ENCODE measurements at regions not wholly inside any gene's neighbourhood (a gene's known extent, or its start where the extent isn't known, plus 50 kb on each side); places are given as distances from the start of the nearest gene placed in this dataset.

- Histone ChIP-seq H3K9me3 (ENCODE audit: control extremely low read depth in 1 of 3, control insufficient read depth in 2 of 3, insufficient read depth in 1 of 3, low read length in 2 of 3) (no peaks in the 10 kb centered on the region), H3K79me2 (ENCODE audit: control insufficient read depth, insufficient read depth, low read length) (no peaks in the 10 kb centered on the region), H4K20me1 (ENCODE audit: control insufficient read depth, insufficient read depth, low read length, poor library complexity, severe bottlenecking) (no peaks in the 10 kb centered on the region), H3K4me3 (ENCODE audit: control extremely low read depth in 1 of 5, extremely low read depth in 1 of 5, insufficient read depth in 1 of 5, low read depth in 2 of 5, low read length in 4 of 5) (no peak overlapping the region), H3K36me3 (replicated peaks in 1 of 2; ENCODE audit: control extremely low read depth in 1 of 2, control insufficient read depth in 1 of 2, extremely low read depth in 1 of 2, insufficient read depth in 2 of 2, low read length in 1 of 2) (no peaks in the 10 kb centered on the region), H3K4me1 (ENCODE audit: control insufficient read depth in 2 of 2, insufficient read depth in 2 of 2, low read length in 2 of 2) (no peaks in the 10 kb centered on the region), H3K4me2 (replicated peaks; ENCODE audit: low read depth, low read length, poor library complexity, severe bottlenecking) (no peak overlapping the region), H3K27me3 (replicated peaks in 1 of 4; ENCODE audit: control extremely low read depth in 1 of 4, control insufficient read depth in 3 of 4, insufficient read depth in 4 of 4, low read length in 3 of 4) (no peaks in the 10 kb centered on the region), H3K27ac (ENCODE audit: low read length in 2 of 2) (no peak overlapping the region), H2AFZ (ENCODE audit: insufficient read depth, low read depth, low read length, poor library complexity, severe bottlenecking) (no peak overlapping the region), H3K9ac (ENCODE audit: low read length) (no peak overlapping the region)
- DNase-seq = no peak
- no peak overlapping the region for H3K4me3 Mint-ChIP-seq
- H3K27ac Mint-ChIP-seq = no peak overlapping the region
- WGBS (ENCODE audit: insufficient coverage) = 45% methylated on average over 3 of the region's 4 CpGs
- H3K27me3 Mint-ChIP-seq = peaks cover 9% of the 10 kb centered on the region
- ChIA-PET CTCF (no interaction called here), POLR2A (no interaction called here)
- no peaks in the 10 kb centered on the region for H3K4me1 Mint-ChIP-seq
- intact Hi-C loops (cut with micrococcal nuclease) = no loop called here
- no peaks in the 10 kb centered on the region for H3K9me3 Mint-ChIP-seq (ENCODE audit: insufficient read depth)
- TF ChIP-seq EZH2 (IDR thresholded peaks at IDR 0.05; ENCODE audit: borderline replicate concordance, insufficient read depth, low read depth, low read length, poor library complexity, severe bottlenecking) (no peak), CTCF (IDR thresholded peaks at IDR 0.05) (no peak)
- ATAC-seq (ENCODE audit: low read depth) = no peak
These were observed 201.0 kb downstream of the MBD2 start for GRCh38 chr18:54023471-54023870.

- peaks cover 9% of the 10 kb centered on the region for H3K27me3 Mint-ChIP-seq
- H3K79me2 ChIP-seq (ENCODE audit: control insufficient read depth, insufficient read depth, low read length) = no peaks in the 10 kb centered on the region
- ChIA-PET POLR2A (no interaction called here), CTCF (no interaction called here)
- H3K27ac Mint-ChIP-seq = no peak overlapping the region
- no peak overlapping the region for H3K9ac ChIP-seq (ENCODE audit: low read length)
- H3K4me3 Mint-ChIP-seq = no peak overlapping the region
- H3K4me1 Mint-ChIP-seq = no peaks in the 10 kb centered on the region
- no peak overlapping the region for H3K4me2 ChIP-seq (replicated peaks; ENCODE audit: low read depth, low read length, poor library complexity, severe bottlenecking)
- TF ChIP-seq EZH2 (IDR thresholded peaks at IDR 0.05; ENCODE audit: borderline replicate concordance, insufficient read depth, low read depth, low read length, poor library complexity, severe bottlenecking) = no peak
- TF ChIP-seq CTCF (IDR thresholded peaks at IDR 0.05) = no peak
- no peak overlapping the region for H3K27ac ChIP-seq (ENCODE audit: low read length in 2 of 2)
- H3K9me3 ChIP-seq (ENCODE audit: control extremely low read depth in 1 of 3, control insufficient read depth in 2 of 3, insufficient read depth in 1 of 3, low read length in 2 of 3) = no peaks in the 10 kb centered on the region
- H2AFZ ChIP-seq (ENCODE audit: insufficient read depth, low read depth, low read length, poor library complexity, severe bottlenecking) = no peak overlapping the region
- H3K36me3 ChIP-seq (replicated peaks in 1 of 2; ENCODE audit: control extremely low read depth in 1 of 2, control insufficient read depth in 1 of 2, extremely low read depth in 1 of 2, insufficient read depth in 2 of 2, low read length in 1 of 2) = no peaks in the 10 kb centered on the region
- ATAC-seq (ENCODE audit: low read depth) (no peak), DNase-seq (no peak)
- no peaks in the 10 kb centered on the region for H3K4me1 ChIP-seq (ENCODE audit: control insufficient read depth in 2 of 2, insufficient read depth in 2 of 2, low read length in 2 of 2)
- no peaks in the 10 kb centered on the region for H3K9me3 Mint-ChIP-seq (ENCODE audit: insufficient read depth)
- intact Hi-C loops (cut with micrococcal nuclease) = no loop called here
- H4K20me1 ChIP-seq (ENCODE audit: control insufficient read depth, insufficient read depth, low read length, poor library complexity, severe bottlenecking) = no peaks in the 10 kb centered on the region
- H3K27me3 ChIP-seq (replicated peaks in 1 of 4; ENCODE audit: control extremely low read depth in 1 of 4, control insufficient read depth in 3 of 4, insufficient read depth in 4 of 4, low read length in 3 of 4) = no peaks in the 10 kb centered on the region
- no peak overlapping the region for H3K4me3 ChIP-seq (ENCODE audit: control extremely low read depth in 1 of 5, extremely low read depth in 1 of 5, insufficient read depth in 1 of 5, low read depth in 2 of 5, low read length in 4 of 5)
These were observed 203.5 kb downstream of the MBD2 start for GRCh38 chr18:54020966-54021365.

Measured in B cell (primary cell).